GM12878 (cell line): ENCODE measurements at regions not wholly inside any gene's neighbourhood (a gene's known extent, or its start where the extent isn't known, plus 50 kb on each side); places are given as distances from the start of the nearest gene placed in this dataset.

Source experiments
- BCL11A ChIP-seq: IDR thresholded peaks from 2 replicates; pipeline ENCODE4 v1.6.1; 2011; ENCODE audit warnings: low read depth, low read length
- BHLHE40 ChIP-seq, 2 experiments: fragments of 450-650 bp in 1 of 2; IDR thresholded peaks; 2 replicates each; pipeline ENCODE4 v1.6.1; 2011 to 2017; ENCODE audit warnings: low read depth in 2 of 2, borderline replicate concordance in 1 of 2, improper control_type of control experiment in 1 of 2, low read length in 1 of 2, mild to moderate bottlenecking in 1 of 2
- CBFB ChIP-seq: IDR thresholded peaks from 2 replicates; pipeline ENCODE4 v1.6.1; 2016; ENCODE audit warnings: antibody characterized with exemption, low read depth
- CHD1 ChIP-seq: IDR thresholded peaks from 2 replicates; pipeline ENCODE4 v1.6.1; 2012; ENCODE audit warnings: low read depth, low read length, improper control_type of control experiment
- CREM ChIP-seq: IDR thresholded peaks from 2 replicates; pipeline ENCODE4 v1.6.1; 2014; ENCODE audit warnings: antibody characterized with exemption, low read depth
- CTCF ChIP-seq, 3 experiments: IDR thresholded peaks in 2 of 3; conservative IDR thresholded peaks in 1 of 3; 2 replicates each; pipeline ENCODE4 v1.5.1; 2011; ENCODE audit warnings: low read depth in 3 of 3, low read length in 3 of 3, mild to moderate bottlenecking in 3 of 3, control low read depth in 2 of 3, moderate library complexity in 2 of 3, inconsistent platforms in 1 of 3, mixed read lengths in 1 of 3; ENCODE audit not compliant: control insufficient read depth in 2 of 3, insufficient read depth in 1 of 3; ENCODE audit errors: extremely low read depth in 1 of 3
- EGR1 ChIP-seq, 2 experiments: IDR thresholded peaks; 1 replicate in 1 of 2; 2 replicates in 1 of 2; pipeline ENCODE4 v1.6.1; 2011 to 2012; ENCODE audit warnings: low read depth in 2 of 2, low read length in 2 of 2, borderline replicate concordance in 1 of 2, mild to moderate bottlenecking in 1 of 2, moderate library complexity in 1 of 2
- ETV6 ChIP-seq, 2 experiments: fragments of 450-650 bp in 1 of 2; IDR thresholded peaks in 1 of 2; conservative IDR thresholded peaks in 1 of 2; 2 replicates each; pipeline ENCODE4 v1.6.1; 2014; ENCODE audit warnings: antibody characterized with exemption in 1 of 2, borderline replicate concordance in 1 of 2, low read depth in 1 of 2, mild to moderate bottlenecking in 1 of 2, moderate library complexity in 1 of 2
- HDAC2 ChIP-seq: fragments of 200-600 bp; sonication (generic); IDR thresholded peaks from 2 replicates; pipeline ENCODE4 v1.6.1; 2017
- JUND ChIP-seq: IDR thresholded peaks from 2 replicates; pipeline ENCODE4 v1.6.1; 2012; ENCODE audit warnings: low read depth, mild to moderate bottlenecking, low read length, improper control_type of control experiment, moderate library complexity
- NFXL1 ChIP-seq: fragments of 450-650 bp; IDR thresholded peaks from 2 replicates; pipeline ENCODE4 v1.6.1; 2017; ENCODE audit warnings: antibody characterized with exemption, mild to moderate bottlenecking, borderline replicate concordance
- NFYA ChIP-seq: IDR thresholded peaks from 2 replicates; pipeline ENCODE4 v1.6.1; 2011; ENCODE audit warnings: low read depth, mild to moderate bottlenecking, low read length, improper control_type of control experiment, borderline replicate concordance
- NKRF ChIP-seq: fragments of 450-650 bp; conservative IDR thresholded peaks from 2 replicates; pipeline ENCODE4 v1.6.1; 2017; ENCODE audit warnings: mild to moderate bottlenecking, moderate library complexity
- NRF1 ChIP-seq: conservative IDR thresholded peaks from 2 replicates; pipeline ENCODE4 v1.6.1; 2011; ENCODE audit warnings: mild to moderate bottlenecking, low read depth, low read length, improper control_type of control experiment
- PAX8 ChIP-seq: fragments of 450-650 bp; IDR thresholded peaks from 2 replicates; pipeline ENCODE4 v1.6.1; 2017; ENCODE audit warnings: mild to moderate bottlenecking, moderate library complexity
- PBX3 ChIP-seq: IDR thresholded peaks from 2 replicates; pipeline ENCODE4 v1.6.1; 2011; ENCODE audit warnings: mild to moderate bottlenecking, low read depth, low read length, moderate library complexity; ENCODE audit not compliant: insufficient replicate concordance
- RFX5 ChIP-seq: IDR thresholded peaks from 2 replicates; pipeline ENCODE4 v1.6.1; 2011; ENCODE audit warnings: low read depth, low read length, improper control_type of control experiment
- SMAD5 ChIP-seq: IDR thresholded peaks from 2 replicates; pipeline ENCODE4 v1.6.1; 2016; ENCODE audit warnings: antibody characterized with exemption, low read depth
- SUPT20H ChIP-seq: IDR thresholded peaks from 2 replicates; pipeline ENCODE4 v1.6.1; 2011; ENCODE audit warnings: low read depth, mild to moderate bottlenecking, low read length, moderate library complexity, borderline replicate concordance; ENCODE audit not compliant: control insufficient read depth
- TARDBP ChIP-seq: IDR thresholded peaks from 2 replicates; pipeline ENCODE4 v1.6.1; 2016; ENCODE audit warnings: borderline replicate concordance
- TBL1XR1 ChIP-seq: IDR thresholded peaks from 2 replicates; pipeline ENCODE4 v1.6.1; 2012; ENCODE audit warnings: low read depth, low read length, improper control_type of control experiment
- ZBTB33 ChIP-seq: fragments of 450-650 bp; IDR thresholded peaks from 2 replicates; pipeline ENCODE4 v1.6.1; 2017; ENCODE audit warnings: mild to moderate bottlenecking
- ZNF384 ChIP-seq: IDR thresholded peaks from 2 replicates; pipeline ENCODE4 v1.6.1; 2012; ENCODE audit warnings: low read depth, mild to moderate bottlenecking, low read length, improper control_type of control experiment, borderline replicate concordance

- TF ChIP-seq NFYA (no peak), CREM (no peak), NRF1 (no peak), EGR1 (IDR thresholded peaks at IDR 0.05; ENCODE audit: borderline replicate concordance in 1 of 2, low read depth in 2 of 2, low read length in 2 of 2) (no peak), ZNF384 (no peak), PAX8 (no peak), SMAD5 (no peak), PBX3 (no peak), TARDBP (no peak), HDAC2 (no peak), ZBTB33 (peak; percentile 63; the same call in 1 of the 2 replicates), BCL11A (peak; percentile 52; the same call in 1 of the 2 replicates), JUND (no peak), CHD1 (no peak), RFX5 (no peak), CBFB (no peak), NFXL1 (no peak), TBL1XR1 (no peak), BHLHE40 (IDR thresholded peaks at IDR 0.05; ENCODE audit: borderline replicate concordance in 1 of 2, low read depth in 2 of 2, low read length in 1 of 2) (peak in 1 of 2 experiments; percentile 75; a peak in 2 of 4 replicates), SUPT20H (no peak), CTCF (IDR thresholded peaks at IDR 0.05 in 2 of 3, conservative IDR thresholded peaks at IDR 0.05 in 1 of 3; ENCODE audit: control insufficient read depth in 2 of 3, extremely low read depth in 1 of 3, insufficient read depth in 1 of 3, low read depth in 3 of 3, low read length in 3 of 3) (no peak), NKRF (no peak), ETV6 (conservative IDR thresholded peaks at IDR 0.05 in 1 of 2, IDR thresholded peaks at IDR 0.05 in 1 of 2; ENCODE audit: borderline replicate concordance in 1 of 2, low read depth in 1 of 2) (0 out of 4 replicates have a peak, but pooled peaks of 1 of the 2 experiments have one; percentile 21)
Observed at GRCh38 chr2:9753276-9753600, 90.0 kb upstream of the TAF1B start (continued).
